GM18505 (cell line): ENCODE measurements at regions not wholly inside any gene's neighbourhood (a gene's known extent, or its start where the extent isn't known, plus 50 kb on each side); places are given as distances from the start of the nearest gene placed in this dataset.
"Not testable (repeated sequence)": the region's sequence is repeated elsewhere in the genome, so short reads cannot be mapped to it uniquely, and the experiment has no call there.

ENCODE experiments used
- ATAC-seq: cut with Tn5 transposase; IDR thresholded peaks from one replicate; pipeline ENCODE4 v1.9.1; 2021; ENCODE audit not compliant: unreplicated experiment
- POLR2A ChIP-seq: IDR thresholded peaks from 4 replicates; pipeline ENCODE4 v1.6.1; 2011; ENCODE audit warnings: borderline replicate concordance; ENCODE audit not compliant: insufficient read depth, insufficient read length; ENCODE audit errors: extremely low read depth

- no peak for TF ChIP-seq POLR2A
- no peak for ATAC-seq
Observed at GRCh38 chr4:156537286-156537685, 434.3 kb downstream of the PDGFC start.

- TF ChIP-seq POLR2A, result no peak
- ATAC-seq, result no peak
Observed at GRCh38 chr4:156536661-156537060, 434.9 kb downstream of the PDGFC start.

GRCh38 chr4:156534205-156534604 is 437.4 kb downstream of the PDGFC start:
- TF ChIP-seq POLR2A, result no peak
- no peak for ATAC-seq

- no peak for TF ChIP-seq POLR2A
- ATAC-seq, result no peak
Observed at GRCh38 chr4:156528216-156528615, 443.4 kb downstream of the PDGFC start.

GRCh38 chr4:156527237-156527993 is 444.2 kb downstream of the PDGFC start:
- no peak for ATAC-seq
- TF ChIP-seq POLR2A, result no peak

- ATAC-seq, result no peak
- TF ChIP-seq POLR2A, result no peak
Observed at GRCh38 chr4:156523991-156524390, 447.6 kb downstream of the PDGFC start.

GRCh38 chr4:156523492-156523891 is 448.1 kb downstream of the PDGFC start:
- no peak for TF ChIP-seq POLR2A
- no peak for ATAC-seq

- ATAC-seq, result no peak
- no peak for TF ChIP-seq POLR2A
Observed at GRCh38 chr4:156521631-156522030, 450.0 kb downstream of the PDGFC start.

DNA sequence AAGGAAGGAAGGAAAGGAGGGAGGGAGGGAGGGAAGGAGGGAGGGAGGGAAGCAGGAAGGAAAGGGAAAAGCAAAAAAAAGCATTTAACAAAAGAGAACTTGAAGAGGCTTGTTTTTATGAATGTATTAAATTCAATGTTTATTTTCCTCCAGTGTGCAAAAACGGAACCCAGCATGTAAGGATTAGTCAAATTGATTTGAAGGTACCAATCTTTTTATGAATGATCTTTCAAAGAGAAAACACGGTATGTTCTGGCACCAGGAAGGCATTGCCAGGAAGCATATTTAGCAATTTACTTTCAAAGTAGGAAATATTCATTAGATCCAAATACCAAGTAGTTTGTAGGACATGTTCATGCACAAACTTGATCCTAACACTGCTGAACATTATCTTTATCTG is 453.6 kb downstream of the PDGFC start:
- ATAC-seq, result no peak
- TF ChIP-seq POLR2A, result no peak

GRCh38 chr4:156517546-156517945 is 454.1 kb downstream of the PDGFC start:
- TF ChIP-seq POLR2A, result no peak
- ATAC-seq, result no peak

GRCh38 chr4:156516698-156517097 is 454.9 kb downstream of the PDGFC start:
- TF ChIP-seq POLR2A, result no peak
- no peak for ATAC-seq

DNA sequence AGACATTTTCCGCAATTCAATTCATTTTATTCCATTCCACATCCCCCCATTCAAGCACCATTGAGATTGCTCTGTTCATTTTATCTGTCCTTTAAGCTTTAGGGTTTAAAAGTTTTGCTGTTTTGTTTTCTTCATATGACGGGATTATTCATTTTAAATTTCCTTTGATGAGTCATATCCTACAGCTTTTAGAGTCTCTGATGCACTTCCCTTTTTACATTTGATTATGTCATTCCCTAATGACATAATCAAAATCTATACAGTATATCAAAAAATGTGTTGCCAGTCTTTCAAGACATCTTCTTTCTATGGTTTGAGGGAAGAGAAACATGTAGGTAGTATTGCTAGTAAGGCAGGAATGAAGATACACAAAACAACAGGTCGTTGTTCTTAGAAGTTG is 456.3 kb downstream of the PDGFC start:
- ATAC-seq, result no peak
- TF ChIP-seq POLR2A, result no peak

DNA sequence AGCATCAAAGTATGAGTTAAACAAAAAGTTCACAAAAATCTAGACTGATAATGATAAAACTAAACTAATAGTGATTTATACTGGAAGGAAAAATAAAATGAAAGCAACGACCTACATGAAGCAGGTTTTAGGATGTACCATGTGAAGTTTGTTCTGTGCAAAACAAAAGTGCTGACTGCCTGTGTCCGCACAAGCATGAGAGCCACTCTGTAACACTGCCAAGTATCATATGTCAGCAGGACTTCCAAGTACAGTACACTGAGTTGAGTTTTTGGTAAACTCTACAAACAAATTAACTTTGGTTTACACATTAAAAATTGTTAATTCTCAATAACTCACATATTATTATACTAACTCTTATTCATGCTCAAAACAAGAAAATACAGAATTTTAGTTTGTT is 459.0 kb downstream of the PDGFC start:
- TF ChIP-seq POLR2A, result no peak
- no peak for ATAC-seq

- ATAC-seq, result not testable (repeated sequence)
Observed at GRCh38 chr4:156509921-156510320, 461.7 kb downstream of the PDGFC start.
